ENCODE measurements at regions not wholly inside any gene's neighbourhood (a gene's known extent, or its start where the extent isn't known, plus 50 kb on each side); places are given as distances from the start of the nearest gene placed in this dataset.

- TF ChIP-seq CTCF (IDR thresholded peaks at IDR 0.05; ENCODE audit: control extremely low read depth in 1 of 3, insufficient read depth in 1 of 3, low read depth in 1 of 3, low read length in 3 of 3) (no peak), KDM1A (IDR thresholded peaks at IDR 0.05; ENCODE audit: borderline replicate concordance, low read length) (no peak), RFX5 (IDR thresholded peaks at IDR 0.05; ENCODE audit: borderline replicate concordance, low read depth, low read length) (no peak), GABPA (IDR thresholded peaks at IDR 0.05; ENCODE audit: borderline replicate concordance, insufficient read depth, low read length) (no peak), NRF1 (IDR thresholded peaks at IDR 0.05; ENCODE audit: low read depth, low read length) (no peak), MAX (IDR thresholded peaks at IDR 0.05) (no peak), RNF2 (IDR thresholded peaks at IDR 0.05; ENCODE audit: borderline replicate concordance, low read depth, low read length, missing control alignments, poor library complexity, severe bottlenecking) (no peak), SP1 (IDR thresholded peaks at IDR 0.05; ENCODE audit: low read depth, low read length) (no peak), EZH2 (IDR thresholded peaks at IDR 0.05; ENCODE audit: low read depth, low read length, severe bottlenecking) (no peak), YY1 (IDR thresholded peaks at IDR 0.05; ENCODE audit: low read depth, low read length) (no peak), SRF (IDR thresholded peaks at IDR 0.05; ENCODE audit: low read depth, low read length) (no peak)
Observed at GRCh38 chr5:89580976-89581375, 698.0 kb upstream of the MEF2C start.
